NCI-H2227 (cell line): ENCODE measurements at regions not wholly inside any gene's neighbourhood (a gene's known extent, or its start where the extent isn't known, plus 50 kb on each side); places are given as distances from the start of the nearest gene placed in this dataset.

Source experiments
- DNase-seq: peaks from one replicate; lab custom pipeline; 2025; ENCODE audit not compliant: unreplicated experiment; lab: John Stamatoyannopoulos, UW

- DNase-seq: peak; percentile 30
Measured at GRCh38 chr13:34431827-34432581, 510.1 kb upstream of the NBEA start.

GRCh38 chr13:34435338-34435737 is 506.7 kb upstream of the NBEA start:
- DNase-seq: no peak

- no peak for DNase-seq
Measured at GRCh38 chr13:34437873-34438272, 504.2 kb upstream of the NBEA start.

GRCh38 chr13:34452831-34453230 is 489.2 kb upstream of the NBEA start:
- no peak for DNase-seq

- DNase-seq: no peak
Measured at GRCh38 chr13:34458756-34459715, 483.0 kb upstream of the NBEA start.

GRCh38 chr13:34459856-34460255 is 482.2 kb upstream of the NBEA start:
- DNase-seq: no peak

GRCh38 chr13:34462843-34463242 is 479.2 kb upstream of the NBEA start:
- DNase-seq: no peak

GRCh38 chr13:34464011-34464410 is 478.1 kb upstream of the NBEA start:
- DNase-seq: no peak

- DNase-seq: no peak
Measured at GRCh38 chr13:34465423-34465922, 476.6 kb upstream of the NBEA start.

GRCh38 chr13:34466301-34466700 is 475.8 kb upstream of the NBEA start:
- no peak for DNase-seq

- DNase-seq: no peak
Measured at GRCh38 chr13:34467450-34468083, 474.5 kb upstream of the NBEA start.

- DNase-seq: no peak
Measured at GRCh38 chr13:34469196-34469986, 472.7 kb upstream of the NBEA start.

GRCh38 chr13:34474187-34474868 is 467.7 kb upstream of the NBEA start:
- no peak for DNase-seq

- no peak for DNase-seq
Measured at GRCh38 chr13:34478376-34478775, 463.7 kb upstream of the NBEA start.

- DNase-seq: no peak
Measured at GRCh38 chr13:34502011-34502410, 440.1 kb upstream of the NBEA start.

- no peak for DNase-seq
Measured at GRCh38 chr13:34502621-34503020, 439.4 kb upstream of the NBEA start.

GRCh38 chr13:34506796-34507195 is 435.3 kb upstream of the NBEA start:
- no peak for DNase-seq

- DNase-seq: no peak
Measured at GRCh38 chr13:34507630-34508029, 434.4 kb upstream of the NBEA start.

GRCh38 chr13:34512817-34513216 is 429.3 kb upstream of the NBEA start:
- no peak for DNase-seq

GRCh38 chr13:34513526-34513925 is 428.5 kb upstream of the NBEA start:
- no peak for DNase-seq
